GM19239 (cell line): ENCODE measurements at regions not wholly inside any gene's neighbourhood (a gene's known extent, or its start where the extent isn't known, plus 50 kb on each side); places are given as distances from the start of the nearest gene placed in this dataset.
"Not testable (repeated sequence)": the region's sequence is repeated elsewhere in the genome, so short reads cannot be mapped to it uniquely, and the experiment has no call there.

Source experiments
- DNase-seq: peaks from one replicate; pipeline ENCODE4 v3.0.0; 2011; ENCODE audit warnings: low spot score; ENCODE audit not compliant: insufficient read length
- FAIRE-seq: peaks from 2 replicates; lab custom pipeline; 2011; peaks lifted over from hg19 to GRCh38; lab: Jason Lieb, UNC

- DNase-seq (no peak), FAIRE-seq (no peak)
Measured at GRCh38 chr16:63850979-63851378, 1270.9 kb downstream of the CDH11 start.

DNA sequence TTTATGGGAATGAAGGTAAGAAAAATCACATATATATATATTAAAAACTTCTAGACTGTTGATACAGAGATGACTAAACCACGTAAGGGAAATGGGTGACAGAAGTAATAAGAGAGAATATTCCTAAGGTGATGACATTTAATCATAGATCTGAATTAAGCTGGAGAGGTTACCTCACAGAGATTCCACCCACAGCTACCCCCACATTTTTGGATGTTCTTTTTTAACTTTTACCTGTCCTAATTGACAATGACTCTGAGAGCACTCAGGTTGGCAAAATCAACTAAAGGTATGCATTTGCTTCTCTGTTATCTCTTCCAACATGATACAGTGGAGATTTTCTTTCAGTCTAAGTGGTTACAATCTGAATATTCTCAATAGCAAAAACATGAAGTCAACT lies 1280.6 kb downstream of the CDH11 start:
- FAIRE-seq = no peak

DNA sequence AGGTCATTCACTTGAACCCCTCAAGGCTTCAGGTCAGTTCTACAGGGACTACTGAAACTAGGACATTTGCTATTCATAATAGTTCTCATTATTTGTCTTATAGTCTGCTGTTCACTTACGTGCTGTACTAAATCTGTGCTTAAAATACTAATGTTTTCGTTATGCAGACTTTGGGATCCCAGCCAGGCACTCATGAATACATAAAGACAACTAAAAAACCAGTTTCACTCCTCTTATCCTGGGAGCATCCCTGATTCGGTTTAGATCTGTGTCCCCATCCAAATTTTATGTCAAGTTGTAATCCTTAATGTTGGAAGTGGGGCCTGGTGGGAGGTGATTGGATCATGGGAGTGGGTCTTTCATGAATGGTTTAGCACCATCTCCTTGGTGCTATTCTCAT lies 1291.8 kb downstream of the CDH11 start:
- no peak for FAIRE-seq
- no peak for DNase-seq

More for the DNA sequence above, 1280.6 kb downstream of the CDH11 start:
- DNase-seq = no peak

- no peak for DNase-seq
- FAIRE-seq = no peak
Measured at GRCh38 chr16:63822818-63823217, 1299.0 kb downstream of the CDH11 start.

DNA sequence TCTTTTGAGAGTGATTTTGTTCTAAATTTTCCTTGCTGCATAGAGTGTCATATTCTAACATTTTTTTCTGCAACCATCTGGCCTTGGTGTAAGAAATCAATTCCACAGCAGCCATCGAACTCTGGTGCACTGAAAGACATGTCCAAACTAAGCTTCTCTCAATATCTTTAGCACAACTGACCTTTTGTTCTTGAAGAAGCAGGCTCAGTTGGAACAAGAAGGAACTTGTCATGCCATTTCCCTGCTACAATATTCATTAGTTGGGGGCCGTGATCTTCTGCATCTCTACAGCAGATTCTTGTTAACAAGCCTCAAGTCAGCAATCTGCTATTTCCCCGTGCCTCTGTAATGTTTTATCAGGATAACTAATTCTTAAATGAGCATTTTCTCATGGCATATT lies 1305.6 kb downstream of the CDH11 start:
- DNase-seq (no peak), FAIRE-seq (no peak)

DNA sequence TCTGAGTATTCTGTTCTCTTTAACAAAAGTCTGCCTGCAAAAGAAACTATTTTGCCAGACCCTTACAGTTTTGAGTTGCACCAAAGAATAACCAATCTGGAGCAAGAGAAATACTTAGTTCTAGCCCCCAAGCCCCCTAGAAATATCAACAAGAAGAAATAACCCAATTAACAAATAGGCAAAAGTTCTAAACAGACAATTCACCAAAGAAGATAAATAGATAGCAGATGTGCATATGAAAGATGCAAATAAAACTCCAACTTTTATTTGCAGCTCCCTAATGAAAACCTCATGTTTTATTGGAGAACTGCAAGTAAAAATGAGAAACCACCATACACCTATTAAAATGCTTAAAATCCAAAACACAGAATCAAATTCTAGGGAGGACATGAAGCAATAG lies 1308.0 kb downstream of the CDH11 start:
- no peak for FAIRE-seq
- DNase-seq = no peak

DNA sequence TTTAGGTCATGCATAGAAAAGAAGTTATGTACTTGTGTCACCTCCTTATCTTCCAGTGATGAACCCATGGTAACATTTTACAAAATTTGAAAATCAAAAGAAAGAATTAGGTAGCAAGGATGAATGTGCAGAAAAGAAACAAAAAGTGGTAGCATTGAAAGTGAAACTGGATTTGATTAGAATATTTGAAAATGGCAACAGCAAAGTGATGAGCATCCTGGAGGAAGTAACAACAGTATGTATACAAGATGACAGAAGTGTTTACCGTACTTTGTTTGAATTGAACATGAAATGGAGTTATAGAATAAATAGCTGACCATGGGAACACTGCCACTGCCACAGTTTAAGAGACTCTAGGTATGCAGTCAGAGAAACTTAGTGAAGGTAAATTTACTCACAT lies 1313.1 kb downstream of the CDH11 start:
- DNase-seq (no peak), FAIRE-seq (no peak)

GRCh38 chr16:63806794-63807506 lies 1314.9 kb downstream of the CDH11 start:
- no peak for FAIRE-seq
- no peak for DNase-seq

- FAIRE-seq (no peak), DNase-seq (no peak)
Measured at GRCh38 chr16:63804126-63804525, 1317.7 kb downstream of the CDH11 start.

DNA sequence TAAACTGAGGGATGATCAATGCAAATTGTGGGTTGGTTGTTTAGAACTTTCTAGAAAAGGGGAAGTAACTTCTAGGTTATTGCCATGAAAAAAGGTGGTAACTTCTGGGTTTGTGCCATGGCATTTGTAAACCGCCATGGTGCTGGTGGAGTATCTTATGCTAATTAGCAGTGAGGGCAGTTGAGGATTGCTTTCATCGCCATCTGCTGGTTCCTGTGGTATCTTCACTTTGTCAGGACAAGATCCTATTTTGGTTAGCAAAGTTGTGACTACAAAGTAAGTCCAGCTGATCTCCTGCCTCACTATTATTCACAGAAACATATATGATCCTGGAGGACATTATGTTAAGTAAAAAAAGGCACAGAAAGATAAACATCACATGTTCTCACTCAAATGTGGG lies 1332.3 kb downstream of the CDH11 start:
- FAIRE-seq (no peak), DNase-seq (no peak)

- FAIRE-seq (no peak), DNase-seq (no peak)
Measured at GRCh38 chr16:63787014-63787413, 1334.8 kb downstream of the CDH11 start.

DNA sequence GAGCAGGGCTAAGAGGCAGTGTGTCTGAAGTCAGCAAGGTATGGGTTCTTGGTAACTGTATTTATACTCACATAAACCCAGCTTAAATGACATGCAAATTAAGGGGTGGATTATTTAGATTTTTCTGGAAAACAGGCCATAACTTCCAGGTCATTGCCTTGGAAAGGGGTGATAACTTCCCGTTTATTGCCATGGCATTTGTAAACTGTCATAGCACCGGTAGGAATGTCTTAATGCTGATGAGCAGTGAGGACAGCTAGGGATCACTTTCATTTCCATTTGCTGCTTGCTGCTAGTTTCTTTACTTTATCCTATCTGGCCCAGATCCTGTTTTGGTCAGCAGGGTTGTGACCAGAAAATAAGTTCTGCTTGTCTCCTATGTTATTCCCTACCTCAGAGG lies 1336.7 kb downstream of the CDH11 start:
- DNase-seq = no peak
- FAIRE-seq = no peak

DNA sequence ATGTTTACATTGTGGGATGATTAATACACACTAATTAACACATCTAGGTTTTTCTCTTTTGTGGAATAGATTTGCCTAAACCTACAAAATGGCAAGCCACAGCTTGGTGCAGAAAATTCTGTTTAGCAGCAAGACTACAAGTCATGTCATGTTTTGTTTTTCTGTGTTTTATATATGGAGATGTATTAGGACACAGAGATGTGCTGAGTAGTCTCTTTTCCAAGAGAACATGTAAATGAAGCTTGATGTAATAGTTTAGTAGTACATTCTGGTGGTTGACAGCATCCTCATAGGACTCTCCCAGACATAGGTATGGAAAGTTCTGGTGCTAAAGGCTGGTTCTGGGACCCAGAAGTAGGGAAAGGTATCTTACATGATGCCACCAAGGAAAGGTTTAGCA lies 1345.4 kb downstream of the CDH11 start:
- FAIRE-seq = no peak

GRCh38 chr16:63776034-63776433 lies 1345.8 kb downstream of the CDH11 start:
- FAIRE-seq (no peak), DNase-seq (no peak)

More for the DNA sequence above, 1345.4 kb downstream of the CDH11 start:
- DNase-seq = no peak

DNA sequence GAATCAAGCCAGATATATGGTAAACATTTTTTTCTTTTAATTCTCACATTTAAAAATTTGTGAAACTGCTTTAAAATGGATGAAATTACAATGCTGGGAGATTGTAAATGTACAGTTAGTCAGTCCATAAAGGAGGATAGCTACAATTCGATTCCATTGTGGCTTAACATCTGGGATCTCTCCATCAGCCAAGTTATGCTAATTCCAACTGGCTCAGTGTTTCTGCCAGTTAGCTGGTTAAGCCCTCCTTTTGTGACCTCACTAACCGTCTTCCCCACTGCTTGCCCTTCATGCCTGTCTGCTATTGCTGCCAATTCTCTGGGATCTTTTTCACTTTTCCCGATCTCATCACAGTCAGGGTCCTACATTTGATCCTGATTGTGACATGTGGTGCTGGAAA lies 1347.6 kb downstream of the CDH11 start:
- no peak for FAIRE-seq
- DNase-seq = no peak

DNA sequence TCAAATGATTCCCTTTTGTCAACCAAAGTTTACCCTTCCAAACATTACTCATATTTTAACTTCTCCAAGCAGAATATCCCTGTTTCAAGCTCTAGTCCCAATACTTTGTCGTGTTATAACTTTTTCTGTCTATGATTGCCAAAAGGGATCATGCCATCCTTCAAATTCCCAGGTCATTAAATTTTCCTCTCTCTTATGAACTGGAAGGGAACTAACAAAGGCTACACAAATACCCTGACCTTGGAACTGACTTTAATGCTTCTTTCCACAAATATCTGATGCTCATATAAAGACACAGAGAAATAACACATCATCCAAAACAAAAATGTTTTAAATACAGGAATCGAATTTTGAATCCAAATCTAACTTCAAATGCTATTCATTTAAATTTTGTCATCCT lies 1352.7 kb downstream of the CDH11 start:
- DNase-seq (no peak), FAIRE-seq (no peak)

DNA sequence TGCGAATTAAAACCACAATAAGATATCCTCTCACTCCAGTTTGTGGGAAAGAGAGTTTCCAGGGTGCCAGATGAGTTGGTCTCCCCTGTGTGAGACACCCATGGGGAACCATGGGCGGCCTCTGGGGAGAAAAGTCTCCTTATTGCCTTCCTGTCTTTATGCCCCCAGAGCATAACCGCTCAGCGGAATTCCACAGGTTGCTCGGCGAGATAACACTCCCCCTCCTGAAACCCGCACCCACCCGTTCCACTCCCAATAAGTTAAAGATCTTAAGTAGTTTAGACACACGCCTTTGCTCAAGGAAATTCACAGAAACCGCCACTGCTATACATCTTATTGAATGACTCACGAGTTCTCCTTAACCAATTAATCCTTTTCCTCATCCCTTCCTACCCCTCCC lies 1361.6 kb downstream of the CDH11 start:
- not testable (repeated sequence) for DNase-seq, FAIRE-seq

DNA sequence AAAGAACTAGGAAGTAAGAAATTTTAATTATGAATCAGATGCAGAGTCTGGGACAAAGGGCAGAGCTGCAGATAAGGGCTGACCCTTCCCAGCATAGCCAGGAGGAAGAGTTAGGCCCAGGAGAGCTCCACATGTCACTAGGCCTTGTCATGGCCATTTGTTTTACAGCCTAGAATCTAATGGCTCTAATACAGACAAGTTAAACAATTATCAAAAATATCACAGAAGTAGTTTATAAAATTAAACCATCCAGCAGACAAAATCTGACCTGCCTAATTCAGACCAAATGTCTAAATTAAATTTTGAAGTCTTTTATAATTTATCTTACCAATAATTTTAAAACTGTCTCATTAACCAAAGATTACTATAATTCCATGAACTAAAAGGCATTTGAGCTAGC lies 1369.5 kb downstream of the CDH11 start:
- FAIRE-seq (no peak), DNase-seq (no peak)

DNA sequence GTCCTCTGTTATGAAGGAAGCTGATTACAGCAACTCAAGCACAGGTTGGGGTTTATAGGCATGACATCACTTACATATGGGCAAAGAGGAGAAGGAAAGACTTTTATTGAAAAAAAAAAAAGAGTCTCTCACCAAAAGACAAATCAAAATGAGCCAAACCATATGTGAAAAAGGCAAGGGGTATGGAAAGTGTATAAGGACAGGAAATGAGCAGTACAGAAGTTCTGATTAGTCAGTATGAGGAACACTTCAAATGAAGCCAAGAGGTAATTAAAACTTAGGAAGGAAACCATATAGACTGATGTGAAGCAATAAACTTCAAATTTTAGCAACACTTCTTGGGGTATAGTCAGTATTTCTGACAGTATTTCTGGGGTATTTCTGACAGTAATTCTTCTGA lies 1372.6 kb downstream of the CDH11 start:
- no peak for FAIRE-seq
- no peak for DNase-seq

DNA sequence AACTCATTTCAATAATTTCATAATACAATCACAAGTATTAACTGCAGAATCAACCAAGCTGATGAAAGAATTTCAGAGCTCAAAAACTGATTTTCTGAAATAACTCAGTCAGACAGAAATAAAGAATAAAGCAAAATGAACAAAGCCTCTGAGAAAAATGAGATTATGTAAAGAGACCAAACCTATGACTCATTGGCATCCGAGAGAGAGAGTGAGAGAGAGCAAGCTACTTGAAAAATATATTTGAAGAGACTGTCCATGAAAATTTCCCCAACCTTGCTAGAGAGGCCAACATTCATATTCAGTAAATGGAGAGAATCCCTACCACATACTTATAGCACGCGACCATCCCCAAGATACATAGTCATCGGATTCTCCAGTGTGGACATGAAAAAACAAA lies 1376.4 kb downstream of the CDH11 start:
- no peak for DNase-seq
- no peak for FAIRE-seq

- FAIRE-seq (no peak), DNase-seq (no peak)
Measured at GRCh38 chr16:63744077-63744874, 1377.6 kb downstream of the CDH11 start.

DNA sequence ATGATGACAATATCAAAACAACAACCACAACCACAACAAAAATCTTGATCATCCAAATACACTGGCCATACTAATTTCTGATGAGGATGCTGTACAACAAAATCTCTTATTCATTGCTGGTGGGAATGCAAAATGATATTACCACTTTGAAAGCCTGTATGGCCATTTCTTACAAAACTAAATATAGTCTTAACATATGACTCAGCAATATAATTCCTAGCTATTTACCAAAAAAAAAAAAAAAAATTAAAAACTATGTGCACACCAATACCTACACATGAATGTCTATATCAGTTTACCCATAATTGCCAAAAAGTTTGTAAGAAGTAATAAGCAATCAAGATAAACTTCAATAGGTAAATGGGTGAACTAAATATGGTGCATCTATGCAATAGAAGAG lies 1379.7 kb downstream of the CDH11 start:
- DNase-seq (no peak), FAIRE-seq (no peak)
